ENCODE measurements at regions not wholly inside any gene's neighbourhood (a gene's known extent, or its start where the extent isn't known, plus 50 kb on each side); places are given as distances from the start of the nearest gene placed in this dataset.

- TF ChIP-seq POLR2AphosphoS5 (IDR thresholded peaks at IDR 0.05; ENCODE audit: low read depth, low read length) (no peak), SIN3A (IDR thresholded peaks at IDR 0.05; ENCODE audit: borderline replicate concordance, insufficient read depth, low read length) (no peak), TAF1 (IDR thresholded peaks at IDR 0.05; ENCODE audit: borderline replicate concordance, insufficient read depth, low read length) (no peak), FOXP2 (optimal IDR thresholded peaks at IDR 0.05; ENCODE audit: borderline replicate concordance, extremely low read depth, extremely low read length, insufficient read depth) (no peak)
- TF ChIP-seq, protein P1, sequence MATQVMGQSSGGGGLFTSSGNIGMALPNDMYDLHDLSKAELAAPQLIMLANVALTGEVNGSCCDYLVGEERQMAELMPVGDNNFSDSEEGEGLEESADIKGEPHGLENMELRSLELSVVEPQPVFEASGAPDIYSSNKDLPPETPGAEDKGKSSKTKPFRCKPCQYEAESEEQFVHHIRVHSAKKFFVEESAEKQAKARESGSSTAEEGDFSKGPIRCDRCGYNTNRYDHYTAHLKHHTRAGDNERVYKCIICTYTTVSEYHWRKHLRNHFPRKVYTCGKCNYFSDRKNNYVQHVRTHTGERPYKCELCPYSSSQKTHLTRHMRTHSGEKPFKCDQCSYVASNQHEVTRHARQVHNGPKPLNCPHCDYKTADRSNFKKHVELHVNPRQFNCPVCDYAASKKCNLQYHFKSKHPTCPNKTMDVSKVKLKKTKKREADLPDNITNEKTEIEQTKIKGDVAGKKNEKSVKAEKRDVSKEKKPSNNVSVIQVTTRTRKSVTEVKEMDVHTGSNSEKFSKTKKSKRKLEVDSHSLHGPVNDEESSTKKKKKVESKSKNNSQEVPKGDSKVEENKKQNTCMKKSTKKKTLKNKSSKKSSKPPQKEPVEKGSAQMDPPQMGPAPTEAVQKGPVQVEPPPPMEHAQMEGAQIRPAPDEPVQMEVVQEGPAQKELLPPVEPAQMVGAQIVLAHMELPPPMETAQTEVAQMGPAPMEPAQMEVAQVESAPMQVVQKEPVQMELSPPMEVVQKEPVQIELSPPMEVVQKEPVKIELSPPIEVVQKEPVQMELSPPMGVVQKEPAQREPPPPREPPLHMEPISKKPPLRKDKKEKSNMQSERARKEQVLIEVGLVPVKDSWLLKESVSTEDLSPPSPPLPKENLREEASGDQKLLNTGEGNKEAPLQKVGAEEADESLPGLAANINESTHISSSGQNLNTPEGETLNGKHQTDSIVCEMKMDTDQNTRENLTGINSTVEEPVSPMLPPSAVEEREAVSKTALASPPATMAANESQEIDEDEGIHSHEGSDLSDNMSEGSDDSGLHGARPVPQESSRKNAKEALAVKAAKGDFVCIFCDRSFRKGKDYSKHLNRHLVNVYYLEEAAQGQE (IDR thresholded peaks at IDR 0.05; ENCODE audit: insufficient read depth in 1 of 2, low read depth in 2 of 2, low read length in 2 of 2) = no peak
Measured at GRCh38 chr7:46179061-46179610, 258.1 kb upstream of the IGFBP3 start.

- TF ChIP-seq, protein P1 (IDR thresholded peaks at IDR 0.05; ENCODE audit: insufficient read depth in 1 of 2, low read depth in 2 of 2, low read length in 2 of 2) = no peak
- TF ChIP-seq TAF1 (IDR thresholded peaks at IDR 0.05; ENCODE audit: borderline replicate concordance, insufficient read depth, low read length) (no peak), POLR2AphosphoS5 (IDR thresholded peaks at IDR 0.05; ENCODE audit: low read depth, low read length) (no peak), SIN3A (IDR thresholded peaks at IDR 0.05; ENCODE audit: borderline replicate concordance, insufficient read depth, low read length) (no peak), FOXP2 (optimal IDR thresholded peaks at IDR 0.05; ENCODE audit: borderline replicate concordance, extremely low read depth, extremely low read length, insufficient read depth) (no peak)
Measured at GRCh38 chr7:46178661-46179060, 257.6 kb upstream of the IGFBP3 start.

- no peak for TF ChIP-seq FOXP2 (optimal IDR thresholded peaks at IDR 0.05; ENCODE audit: borderline replicate concordance, extremely low read depth, extremely low read length, insufficient read depth)
- TF ChIP-seq TAF1 (IDR thresholded peaks at IDR 0.05; ENCODE audit: borderline replicate concordance, insufficient read depth, low read length) = no peak
- TF ChIP-seq SIN3A (IDR thresholded peaks at IDR 0.05; ENCODE audit: borderline replicate concordance, insufficient read depth, low read length) = no peak
- no peak for TF ChIP-seq POLR2AphosphoS5 (IDR thresholded peaks at IDR 0.05; ENCODE audit: low read depth, low read length)
- TF ChIP-seq, protein P1 (IDR thresholded peaks at IDR 0.05; ENCODE audit: insufficient read depth in 1 of 2, low read depth in 2 of 2, low read length in 2 of 2) = no peak
Measured at GRCh38 chr7:46177821-46178220, 256.7 kb upstream of the IGFBP3 start.

DNA sequence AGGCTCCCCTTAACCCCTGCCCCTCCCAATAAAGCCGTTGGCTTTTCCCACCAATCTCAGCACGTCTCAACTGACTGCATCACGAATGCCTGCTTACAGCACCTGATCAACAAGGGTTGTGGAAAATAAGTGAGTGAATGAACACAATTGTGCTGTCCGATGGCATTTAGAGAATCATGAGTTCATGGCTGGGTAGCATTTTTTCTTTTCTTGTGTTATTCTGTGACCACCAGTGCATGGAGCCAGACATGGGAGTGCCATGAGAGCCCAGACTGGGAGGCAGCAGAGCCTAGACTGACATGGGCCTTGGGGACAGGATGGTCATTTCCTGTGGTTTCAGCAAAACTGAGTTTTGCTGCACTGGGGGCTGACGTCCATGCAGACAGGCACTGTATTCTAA, 254.1 kb upstream of the IGFBP3 start:
- TF ChIP-seq FOXP2 (optimal IDR thresholded peaks at IDR 0.05; ENCODE audit: borderline replicate concordance, extremely low read depth, extremely low read length, insufficient read depth) (no peak), TAF1 (IDR thresholded peaks at IDR 0.05; ENCODE audit: borderline replicate concordance, insufficient read depth, low read length) (no peak), SIN3A (IDR thresholded peaks at IDR 0.05; ENCODE audit: borderline replicate concordance, insufficient read depth, low read length) (no peak), POLR2AphosphoS5 (IDR thresholded peaks at IDR 0.05; ENCODE audit: low read depth, low read length) (no peak)
- TF ChIP-seq, protein P1 (IDR thresholded peaks at IDR 0.05; ENCODE audit: insufficient read depth in 1 of 2, low read depth in 2 of 2, low read length in 2 of 2) = no peak
